Nephron progenitor cell (in vitro differentiated cells): ENCODE measurements at regions not wholly inside any gene's neighbourhood (a gene's known extent, or its start where the extent isn't known, plus 50 kb on each side); places are given as distances from the start of the nearest gene placed in this dataset.

Source experiments
- DNase-seq: peaks from one replicate; pipeline ENCODE4 v3.0.0; 2021
- H3K27ac Mint-ChIP-seq: 2 replicates; pipeline ENCODE4 v1.8.0; 2021; ENCODE audit warnings: mild to moderate bottlenecking, moderate library complexity, mixed read lengths
- H3K27me3 Mint-ChIP-seq: 2 replicates; pipeline ENCODE4 v1.8.0; 2021; ENCODE audit warnings: mild to moderate bottlenecking, low read depth, mixed read lengths; ENCODE audit not compliant: poor library complexity
- H3K36me3 Mint-ChIP-seq: 2 replicates; pipeline ENCODE4 v1.8.0; 2021; ENCODE audit warnings: low read depth, mixed read lengths
- H3K4me1 Mint-ChIP-seq: 2 replicates; pipeline ENCODE4 v1.8.0; 2021; ENCODE audit warnings: mixed read lengths
- H3K4me3 Mint-ChIP-seq: 2 replicates; pipeline ENCODE4 v1.8.0; 2021; ENCODE audit warnings: mild to moderate bottlenecking, moderate library complexity, mixed read lengths
- H3K9me3 Mint-ChIP-seq: 2 replicates; pipeline ENCODE4 v1.8.0; 2021; ENCODE audit warnings: mild to moderate bottlenecking, moderate library complexity, mixed read lengths
- TF ChIP-seq, protein P1 (sequence below): fragments of 200-600 bp; sonication (generic); IDR thresholded peaks from 2 replicates; pipeline ENCODE4 v1.5.0; 2021; ENCODE audit warnings: antibody characterized with exemption

DNA sequence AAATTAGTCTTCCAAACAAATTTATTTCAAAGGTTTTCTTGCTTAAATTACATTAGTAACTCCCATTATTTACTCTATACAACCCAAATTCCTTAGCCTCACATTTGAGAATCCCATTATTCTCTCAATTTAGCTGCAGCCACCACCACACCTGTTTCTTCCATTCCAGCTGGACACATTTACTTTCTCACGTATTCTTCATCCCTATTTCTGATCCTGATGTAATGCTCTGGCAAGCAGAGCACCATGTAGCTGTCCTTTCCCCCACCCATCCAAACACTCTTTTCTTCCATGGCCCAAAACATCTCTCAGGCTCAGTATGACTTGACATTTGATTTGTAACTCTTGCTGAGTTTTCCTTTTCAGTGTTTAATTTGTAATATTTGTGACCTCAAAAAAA is 240.2 kb upstream of the CLEC14A start:
- no peaks in the 10 kb centered on the region for H3K36me3 Mint-ChIP-seq
- no peak for DNase-seq
- TF ChIP-seq, protein P1, sequence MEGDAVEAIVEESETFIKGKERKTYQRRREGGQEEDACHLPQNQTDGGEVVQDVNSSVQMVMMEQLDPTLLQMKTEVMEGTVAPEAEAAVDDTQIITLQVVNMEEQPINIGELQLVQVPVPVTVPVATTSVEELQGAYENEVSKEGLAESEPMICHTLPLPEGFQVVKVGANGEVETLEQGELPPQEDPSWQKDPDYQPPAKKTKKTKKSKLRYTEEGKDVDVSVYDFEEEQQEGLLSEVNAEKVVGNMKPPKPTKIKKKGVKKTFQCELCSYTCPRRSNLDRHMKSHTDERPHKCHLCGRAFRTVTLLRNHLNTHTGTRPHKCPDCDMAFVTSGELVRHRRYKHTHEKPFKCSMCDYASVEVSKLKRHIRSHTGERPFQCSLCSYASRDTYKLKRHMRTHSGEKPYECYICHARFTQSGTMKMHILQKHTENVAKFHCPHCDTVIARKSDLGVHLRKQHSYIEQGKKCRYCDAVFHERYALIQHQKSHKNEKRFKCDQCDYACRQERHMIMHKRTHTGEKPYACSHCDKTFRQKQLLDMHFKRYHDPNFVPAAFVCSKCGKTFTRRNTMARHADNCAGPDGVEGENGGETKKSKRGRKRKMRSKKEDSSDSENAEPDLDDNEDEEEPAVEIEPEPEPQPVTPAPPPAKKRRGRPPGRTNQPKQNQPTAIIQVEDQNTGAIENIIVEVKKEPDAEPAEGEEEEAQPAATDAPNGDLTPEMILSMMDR: no peak
- H3K9me3 Mint-ChIP-seq: no peaks in the 10 kb centered on the region
- no peaks in the 10 kb centered on the region for H3K4me1 Mint-ChIP-seq
- no peaks in the 10 kb centered on the region for H3K27me3 Mint-ChIP-seq
- no peak overlapping the region for H3K4me3 Mint-ChIP-seq
- no peak overlapping the region for H3K27ac Mint-ChIP-seq

DNA sequence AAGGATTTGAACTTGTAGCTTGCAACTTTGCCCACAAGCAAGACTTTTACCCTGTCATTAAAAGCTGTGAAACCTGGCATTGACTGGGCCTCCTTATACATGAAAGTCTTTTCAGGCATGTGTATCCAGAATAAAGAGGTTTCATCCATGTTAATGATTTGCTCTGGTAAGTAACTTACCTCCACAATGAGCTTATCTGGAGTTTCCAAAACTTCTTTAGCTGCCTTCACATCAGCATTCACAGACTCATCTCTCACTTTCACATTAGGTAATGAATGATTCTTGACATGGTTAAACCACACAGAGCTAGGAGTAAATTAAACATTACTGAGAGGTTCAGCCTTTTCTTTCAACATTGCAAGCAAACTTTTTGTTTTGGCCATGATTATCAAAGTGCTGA is 234.4 kb upstream of the CLEC14A start:
- Mint-ChIP-seq H3K4me3 (no peak overlapping the region), H3K27ac (no peak overlapping the region), H3K4me1 (no peaks in the 10 kb centered on the region), H3K36me3 (no peaks in the 10 kb centered on the region), H3K9me3 (no peaks in the 10 kb centered on the region), H3K27me3 (no peaks in the 10 kb centered on the region)
- TF ChIP-seq, protein P1: no peak
- no peak for DNase-seq

DNA sequence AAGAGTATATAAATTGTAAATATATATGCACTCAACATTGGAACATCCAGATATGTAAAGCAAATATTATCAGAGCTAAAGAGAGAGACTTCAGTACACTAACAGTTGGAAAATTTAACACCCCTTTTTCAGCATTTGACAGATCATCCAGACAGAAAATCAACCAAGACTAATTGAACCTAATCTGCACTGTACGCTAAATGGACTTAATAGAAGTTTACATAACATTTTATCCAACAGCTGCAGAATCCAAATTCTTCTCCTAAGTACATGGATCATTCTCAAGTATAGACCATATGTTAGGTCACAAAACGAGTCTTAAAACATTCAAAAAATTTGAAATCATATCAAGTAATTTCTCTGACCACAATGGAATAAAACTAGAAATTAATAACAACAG is 229.1 kb upstream of the CLEC14A start:
- TF ChIP-seq, protein P1: no peak
- H3K36me3 Mint-ChIP-seq: no peaks in the 10 kb centered on the region
- no peak overlapping the region for H3K27ac Mint-ChIP-seq
- no peaks in the 10 kb centered on the region for H3K4me1 Mint-ChIP-seq
- DNase-seq: no peak
- no peak overlapping the region for H3K4me3 Mint-ChIP-seq
- H3K27me3 Mint-ChIP-seq: no peaks in the 10 kb centered on the region
- H3K9me3 Mint-ChIP-seq: no peaks in the 10 kb centered on the region

DNA sequence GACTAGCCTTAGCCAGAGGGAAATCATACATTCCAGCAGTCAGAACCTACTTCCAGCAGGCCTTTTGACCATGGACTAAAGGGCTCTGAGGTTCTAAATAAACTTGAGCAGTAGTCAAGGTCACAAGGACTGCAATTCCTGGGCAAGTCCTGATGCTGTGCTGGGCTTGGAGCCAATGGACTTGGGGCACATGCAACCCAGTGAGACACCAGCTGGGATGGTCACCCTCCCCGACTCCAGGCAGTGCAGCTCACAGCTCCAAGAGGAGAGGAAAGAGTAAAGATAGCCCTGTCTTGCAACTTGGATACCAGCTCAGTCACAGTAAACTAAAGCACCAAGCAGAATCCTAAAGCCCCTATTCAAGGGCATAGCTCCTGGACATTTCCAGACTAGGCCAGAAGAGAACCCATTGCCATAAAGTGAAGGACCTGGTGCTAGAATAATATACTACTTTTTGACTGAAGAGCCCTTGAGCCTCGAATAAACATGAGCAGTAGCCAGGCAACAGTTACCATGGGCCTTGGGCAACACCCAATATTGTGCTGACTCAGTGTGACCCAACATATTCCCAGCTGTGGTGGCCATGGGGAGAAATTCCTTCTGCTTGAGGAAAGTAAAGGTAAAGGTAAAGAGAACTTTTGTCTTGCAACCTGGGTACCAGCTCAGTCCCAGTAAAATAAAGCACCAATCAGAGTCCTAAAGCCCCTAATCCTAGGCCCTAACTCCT is 226.2 kb upstream of the CLEC14A start:
- Mint-ChIP-seq H3K27me3 (no peaks in the 10 kb centered on the region), H3K36me3 (peaks cover 4% of the 10 kb centered on the region), H3K27ac (no peak overlapping the region), H3K4me3 (no peak overlapping the region), H3K4me1 (no peaks in the 10 kb centered on the region), H3K9me3 (peaks cover 20% of the 10 kb centered on the region)
- DNase-seq: no peak
- TF ChIP-seq, protein P1: no peak

DNA sequence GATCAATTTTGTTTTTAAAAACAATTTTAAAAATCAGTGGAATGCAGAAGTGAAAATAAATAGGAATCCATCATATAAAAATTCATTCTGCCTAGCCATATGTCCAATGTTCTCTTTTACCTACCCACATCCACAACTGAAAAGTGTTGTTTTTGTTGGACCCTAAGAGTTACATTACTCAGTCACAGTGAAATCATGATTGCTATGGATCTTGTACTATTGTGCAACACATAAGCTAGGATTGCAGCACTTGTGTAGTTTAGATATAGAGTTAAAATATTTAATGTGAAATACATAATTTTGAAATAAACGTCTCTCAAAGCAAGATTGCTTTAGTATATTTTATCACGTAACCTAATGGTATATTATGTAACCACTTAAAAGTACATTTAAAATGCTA is 213.3 kb upstream of the CLEC14A start:
- peaks cover 6% of the 10 kb centered on the region for H3K9me3 Mint-ChIP-seq
- TF ChIP-seq, protein P1: no peak
- H3K27ac Mint-ChIP-seq: no peak overlapping the region
- H3K4me1 Mint-ChIP-seq: no peaks in the 10 kb centered on the region
- no peaks in the 10 kb centered on the region for H3K36me3 Mint-ChIP-seq
- H3K27me3 Mint-ChIP-seq: no peaks in the 10 kb centered on the region
- no peak overlapping the region for H3K4me3 Mint-ChIP-seq
- DNase-seq: no peak

DNA sequence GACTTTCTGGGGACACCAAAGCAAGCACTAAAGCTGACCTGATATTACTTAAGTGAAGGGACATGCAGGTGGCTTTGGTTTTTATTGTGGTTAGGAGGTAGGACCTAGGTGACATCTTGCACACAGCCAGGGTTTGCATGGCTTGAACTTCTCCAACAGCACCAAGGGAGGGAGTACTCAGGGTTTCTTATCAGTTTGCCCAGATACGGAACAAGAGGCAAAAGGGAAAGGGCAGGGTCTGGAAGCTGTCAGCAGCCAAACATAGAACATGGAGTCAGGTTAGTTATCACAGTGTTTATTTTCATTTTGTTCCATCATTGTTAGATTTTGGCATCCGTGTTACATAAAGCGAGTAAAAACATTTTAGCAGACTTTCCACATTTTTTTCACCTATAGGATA is 186.3 kb upstream of the CLEC14A start:
- no peak for DNase-seq
- TF ChIP-seq, protein P1: no peak
- H3K36me3 Mint-ChIP-seq: no peaks in the 10 kb centered on the region
- no peak overlapping the region for H3K4me3 Mint-ChIP-seq
- no peak overlapping the region for H3K27ac Mint-ChIP-seq
- peaks cover 40% of the 10 kb centered on the region for H3K9me3 Mint-ChIP-seq
- no peaks in the 10 kb centered on the region for H3K4me1 Mint-ChIP-seq
- no peaks in the 10 kb centered on the region for H3K27me3 Mint-ChIP-seq
